Neural crest cell (in vitro differentiated cells): ENCODE measurements at regions not wholly inside any gene's neighbourhood (a gene's known extent, or its start where the extent isn't known, plus 50 kb on each side); places are given as distances from the start of the nearest gene placed in this dataset.

ENCODE experiments used
- DNase-seq: peaks from one replicate; pipeline ENCODE4 v3.0.0; 2021; ENCODE audit warnings: low read depth, mixed read lengths, low spot score
- H3K27ac Mint-ChIP-seq: one replicate; pipeline ENCODE4 v1.8.0; 2021; ENCODE audit warnings: mild to moderate bottlenecking, mixed read lengths; ENCODE audit not compliant: unreplicated experiment
- H3K27me3 Mint-ChIP-seq: 2 replicates; pipeline ENCODE4 v1.8.0; 2021; ENCODE audit warnings: low read depth, mild to moderate bottlenecking, mixed read lengths
- H3K36me3 Mint-ChIP-seq: 2 replicates; pipeline ENCODE4 v1.8.0; 2021; ENCODE audit warnings: low read depth, mild to moderate bottlenecking, mixed read lengths
- H3K4me1 Mint-ChIP-seq: 2 replicates; pipeline ENCODE4 v1.8.0; 2021; ENCODE audit warnings: mixed read lengths
- H3K4me3 Mint-ChIP-seq: one replicate; pipeline ENCODE4 v1.8.0; 2021; ENCODE audit warnings: mild to moderate bottlenecking, mixed read lengths
- H3K9me3 Mint-ChIP-seq: 2 replicates; pipeline ENCODE4 v1.8.0; 2021; ENCODE audit warnings: mixed read lengths
- TF ChIP-seq, protein P1 (sequence below): fragments of 200-600 bp; sonication (generic); conservative IDR thresholded peaks from 2 replicates; pipeline ENCODE4 v1.5.0; 2021; ENCODE audit warnings: antibody characterized with exemption, mild to moderate bottlenecking

DNA sequence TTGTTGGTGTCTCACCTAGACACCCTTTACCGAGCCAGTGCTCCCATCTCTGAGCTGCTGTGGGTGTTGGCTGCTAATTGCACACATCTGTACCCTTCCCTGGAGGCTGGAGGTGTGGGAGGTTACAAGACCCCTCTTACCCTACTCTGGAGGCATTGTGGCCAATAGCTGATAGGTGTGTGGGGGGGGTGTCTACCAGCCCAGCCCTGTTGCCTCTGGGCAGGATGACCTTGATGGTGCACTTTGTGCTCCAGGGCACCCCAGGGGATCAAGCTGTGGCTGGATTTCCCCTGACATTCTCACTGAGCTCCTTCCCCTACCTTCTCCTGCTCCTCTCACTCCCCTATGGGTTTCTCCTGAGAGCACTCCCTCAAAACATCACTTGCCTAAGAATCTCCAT lies 104.7 kb upstream of the ADPGK start:
- peaks cover 3% of the 10 kb centered on the region for H3K9me3 Mint-ChIP-seq
- H3K36me3 Mint-ChIP-seq: no peaks in the 10 kb centered on the region
- peaks cover 13% of the 10 kb centered on the region for H3K27me3 Mint-ChIP-seq
- no peak for DNase-seq
- H3K27ac Mint-ChIP-seq: no peak overlapping the region
- H3K4me3 Mint-ChIP-seq: no peak overlapping the region
- H3K4me1 Mint-ChIP-seq: no peaks in the 10 kb centered on the region
- TF ChIP-seq, protein P1, sequence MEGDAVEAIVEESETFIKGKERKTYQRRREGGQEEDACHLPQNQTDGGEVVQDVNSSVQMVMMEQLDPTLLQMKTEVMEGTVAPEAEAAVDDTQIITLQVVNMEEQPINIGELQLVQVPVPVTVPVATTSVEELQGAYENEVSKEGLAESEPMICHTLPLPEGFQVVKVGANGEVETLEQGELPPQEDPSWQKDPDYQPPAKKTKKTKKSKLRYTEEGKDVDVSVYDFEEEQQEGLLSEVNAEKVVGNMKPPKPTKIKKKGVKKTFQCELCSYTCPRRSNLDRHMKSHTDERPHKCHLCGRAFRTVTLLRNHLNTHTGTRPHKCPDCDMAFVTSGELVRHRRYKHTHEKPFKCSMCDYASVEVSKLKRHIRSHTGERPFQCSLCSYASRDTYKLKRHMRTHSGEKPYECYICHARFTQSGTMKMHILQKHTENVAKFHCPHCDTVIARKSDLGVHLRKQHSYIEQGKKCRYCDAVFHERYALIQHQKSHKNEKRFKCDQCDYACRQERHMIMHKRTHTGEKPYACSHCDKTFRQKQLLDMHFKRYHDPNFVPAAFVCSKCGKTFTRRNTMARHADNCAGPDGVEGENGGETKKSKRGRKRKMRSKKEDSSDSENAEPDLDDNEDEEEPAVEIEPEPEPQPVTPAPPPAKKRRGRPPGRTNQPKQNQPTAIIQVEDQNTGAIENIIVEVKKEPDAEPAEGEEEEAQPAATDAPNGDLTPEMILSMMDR: no peak

DNA sequence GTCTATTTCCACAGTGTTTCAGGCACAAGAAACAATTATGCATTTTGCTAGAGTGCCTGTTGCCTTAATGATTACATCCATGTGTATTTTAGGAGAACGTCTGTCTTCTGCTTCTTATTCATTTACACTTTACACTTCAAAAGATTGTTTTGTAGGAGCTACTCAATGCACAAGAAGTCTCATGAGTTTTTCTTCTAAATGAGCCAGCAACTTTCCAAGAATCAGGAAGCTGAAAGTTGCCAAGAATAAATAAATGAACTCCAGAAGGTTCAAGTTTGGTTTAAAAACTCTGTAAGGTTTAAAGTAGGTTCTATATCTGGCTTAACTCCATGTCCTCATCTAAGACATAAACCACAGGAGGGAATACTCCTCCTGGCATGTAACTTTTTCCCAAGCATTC lies 103.8 kb upstream of the ADPGK start:
- Mint-ChIP-seq H3K4me1 (no peaks in the 10 kb centered on the region), H3K36me3 (no peaks in the 10 kb centered on the region), H3K4me3 (no peak overlapping the region), H3K27ac (no peak overlapping the region), H3K9me3 (peaks cover 4% of the 10 kb centered on the region), H3K27me3 (peaks cover 12% of the 10 kb centered on the region)
- TF ChIP-seq, protein P1: no peak
- no peak for DNase-seq

DNA sequence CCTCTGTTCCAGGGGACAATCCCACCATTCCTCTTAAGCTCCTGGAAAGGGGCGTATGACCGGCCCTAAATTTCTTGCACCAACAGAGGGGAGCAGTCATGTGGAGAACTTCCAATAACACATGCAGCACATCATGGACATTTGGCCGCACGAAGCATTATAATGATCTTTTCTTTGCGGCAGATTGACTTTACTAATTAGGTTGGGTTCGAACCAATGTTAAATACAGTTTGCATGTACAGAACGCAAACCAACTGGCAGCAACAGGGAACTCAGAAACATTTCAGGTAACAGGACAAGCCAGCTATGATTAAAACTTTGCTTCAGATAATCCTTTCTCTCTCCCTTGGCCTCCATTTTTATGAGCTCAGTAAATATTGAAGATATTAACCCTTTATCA lies 100.8 kb upstream of the ADPGK start:
- H3K4me1 Mint-ChIP-seq: no peaks in the 10 kb centered on the region
- DNase-seq: no peak
- H3K9me3 Mint-ChIP-seq: peaks cover 12% of the 10 kb centered on the region

DNA sequence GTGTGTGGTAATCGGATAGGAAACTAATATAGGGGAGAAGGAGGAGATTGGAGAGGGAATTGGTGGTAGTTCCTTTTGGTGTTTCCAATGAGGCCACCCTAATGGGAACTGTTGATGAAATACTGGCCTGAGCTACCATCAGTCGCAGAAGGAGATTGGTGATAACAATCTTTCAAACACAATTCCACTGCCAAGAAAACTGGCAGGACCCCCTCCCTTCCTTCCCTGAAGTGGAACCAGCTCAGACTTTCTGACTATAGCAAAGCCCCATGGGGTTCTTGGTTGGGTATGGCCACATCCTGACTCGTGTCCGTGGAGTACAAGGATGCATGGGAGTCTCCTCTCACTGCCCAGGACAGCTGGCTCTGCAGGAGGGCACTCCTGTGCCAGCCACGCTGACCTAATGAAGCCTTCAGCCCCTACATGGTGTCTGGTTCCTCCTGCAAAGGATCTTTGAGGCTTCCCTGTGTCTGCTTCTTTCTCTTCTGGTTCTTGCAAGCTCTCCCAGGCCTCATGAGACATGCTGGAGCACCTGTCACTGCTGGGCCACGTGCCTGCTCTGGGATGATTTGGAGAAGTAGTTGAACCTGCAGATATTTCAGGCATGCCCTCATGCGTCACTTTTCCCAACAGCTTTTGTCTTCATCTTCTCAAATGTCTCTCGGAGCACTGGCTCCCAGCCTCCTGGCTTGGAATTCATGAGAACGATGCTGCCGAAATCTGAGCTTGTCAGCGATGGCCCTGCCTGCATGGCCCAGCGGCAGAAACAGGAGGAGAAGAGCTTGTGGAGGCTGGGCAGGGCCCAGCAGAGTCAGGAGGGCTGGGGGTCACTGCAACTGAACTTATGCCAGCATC lies 90.0 kb upstream of the ADPGK start:
- Mint-ChIP-seq H3K36me3 (no peaks in the 10 kb centered on the region), H3K4me3 (no peak overlapping the region), H3K27ac (no peak overlapping the region), H3K9me3 (peaks cover 8% of the 10 kb centered on the region), H3K27me3 (peaks cover 14% of the 10 kb centered on the region), H3K4me1 (no peaks in the 10 kb centered on the region)
- TF ChIP-seq, protein P1: no peak
- DNase-seq: no peak

More for the DNA sequence above, 100.8 kb upstream of the ADPGK start:
- peaks cover 5% of the 10 kb centered on the region for H3K27me3 Mint-ChIP-seq
- TF ChIP-seq, protein P1: no peak
- no peak overlapping the region for H3K27ac Mint-ChIP-seq
- H3K4me3 Mint-ChIP-seq: no peak overlapping the region
- H3K36me3 Mint-ChIP-seq: no peaks in the 10 kb centered on the region

DNA sequence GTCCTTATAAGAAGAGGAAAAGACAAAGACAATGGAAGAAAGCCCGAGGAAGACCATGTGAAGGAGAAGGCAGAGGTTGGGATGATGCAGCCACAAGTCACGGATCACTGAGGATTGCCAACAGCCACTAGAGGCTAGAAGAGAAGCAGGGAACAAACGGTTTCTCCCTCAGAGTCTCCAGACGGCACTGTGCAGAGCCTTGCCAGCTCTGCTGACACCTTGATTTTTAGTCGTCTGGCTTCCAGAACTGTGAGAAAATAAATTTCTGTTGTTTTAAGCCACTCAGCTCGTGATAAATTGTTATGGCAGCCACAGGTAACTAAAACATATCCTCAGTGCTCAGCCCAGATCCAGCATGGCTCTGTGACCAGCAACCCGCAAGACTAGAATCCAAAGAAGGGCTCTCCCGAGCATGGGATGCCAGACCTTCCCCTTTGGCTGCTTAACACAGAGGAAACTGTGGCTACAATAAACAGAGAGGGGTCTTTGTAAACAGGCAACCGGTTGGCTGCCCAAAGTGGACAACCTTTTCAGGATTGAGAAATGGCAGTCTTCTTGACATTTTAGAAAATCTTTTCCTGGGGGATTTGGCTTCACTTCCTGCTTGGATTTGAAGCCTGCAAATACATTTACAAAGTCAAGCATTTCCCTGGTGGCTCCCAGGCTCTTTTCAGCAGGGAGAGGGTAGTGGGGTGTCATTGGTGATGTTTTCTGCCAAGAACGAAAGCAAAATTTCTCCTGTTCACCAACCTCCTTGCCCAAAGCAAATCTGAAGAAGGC lies 88.7 kb upstream of the ADPGK start:
- no peaks in the 10 kb centered on the region for H3K36me3 Mint-ChIP-seq
- H3K27ac Mint-ChIP-seq: no peak overlapping the region
- peaks cover 8% of the 10 kb centered on the region for H3K9me3 Mint-ChIP-seq
- no peak for DNase-seq
- no peaks in the 10 kb centered on the region for H3K4me1 Mint-ChIP-seq
- peaks cover 8% of the 10 kb centered on the region for H3K27me3 Mint-ChIP-seq
- TF ChIP-seq, protein P1: no peak
- no peak overlapping the region for H3K4me3 Mint-ChIP-seq
